SK-N-SH treated with all-trans-retinoic acid at 6 μM for 48 hours (cell line): ENCODE measurements at regions not wholly inside any gene's neighbourhood (a gene's known extent, or its start where the extent isn't known, plus 50 kb on each side); places are given as distances from the start of the nearest gene placed in this dataset.

Experiments used
- ATAC-seq: fragments of 200-7000 bp; cut with Tn5 transposase; 3 replicates; pipeline ENCODE4 v1.9.1; 2020; ENCODE audit warnings: mild to moderate bottlenecking, moderate library complexity
- ARNTL ChIP-seq: fragments of 450-650 bp; formaldehyde crosslinking; IDR thresholded peaks from 2 replicates; pipeline ENCODE4 v1.5.0; 2020; ENCODE audit warnings: low read depth, mild to moderate bottlenecking, moderate library complexity, borderline replicate concordance
- BACH2 ChIP-seq: fragments of 250-450 bp; sonication (Bioruptor Pico); IDR thresholded peaks from 2 replicates; pipeline ENCODE4 v1.9.0; 2021; ENCODE audit warnings: mild to moderate bottlenecking, borderline replicate concordance
- CSDC2 ChIP-seq: fragments of 250-450 bp; sonication (Bioruptor Pico); IDR thresholded peaks from 2 replicates; pipeline ENCODE4 v1.5.0; 2020; ENCODE audit warnings: mild to moderate bottlenecking, moderate library complexity
- ESRRG ChIP-seq: fragments of 250-450 bp; sonication (Bioruptor Pico); IDR thresholded peaks from 2 replicates; pipeline ENCODE4 v1.6.1; 2021; ENCODE audit warnings: mild to moderate bottlenecking
- ISL1 ChIP-seq: fragments of 250-450 bp; sonication (Bioruptor Pico); IDR thresholded peaks from 2 replicates; pipeline ENCODE4 v2.1.2; 2022; ENCODE audit warnings: mild to moderate bottlenecking, moderate library complexity
- OSR1 ChIP-seq: fragments of 250-450 bp; sonication (Bioruptor Pico); IDR thresholded peaks from 2 replicates; pipeline ENCODE4 v1.8.0; 2022; ENCODE audit warnings: moderate library complexity, mild to moderate bottlenecking, inconsistent platforms
- PPARA ChIP-seq: fragments of 250-450 bp; sonication (Bioruptor Pico); IDR thresholded peaks from 2 replicates; pipeline ENCODE4 v1.5.0; 2020; ENCODE audit warnings: mild to moderate bottlenecking, borderline replicate concordance
- RARB ChIP-seq: fragments of 250-450 bp; sonication (Bioruptor Pico); IDR thresholded peaks from 2 replicates; pipeline ENCODE4 v1.8.0; 2021; ENCODE audit warnings: mild to moderate bottlenecking, moderate library complexity
- SNAI2 ChIP-seq: fragments of 250-450 bp; sonication (Bioruptor Pico); IDR thresholded peaks from 2 replicates; pipeline ENCODE4 v1.5.0; 2020; ENCODE audit warnings: mild to moderate bottlenecking, moderate library complexity
- TCF4 ChIP-seq: fragments of 250-450 bp; sonication (Bioruptor Pico); IDR thresholded peaks from 2 replicates; pipeline ENCODE4 v1.8.0; 2021; ENCODE audit warnings: mild to moderate bottlenecking, moderate library complexity, borderline replicate concordance
- TOX ChIP-seq: fragments of 250-450 bp; sonication (Bioruptor Pico); IDR thresholded peaks from 2 replicates; pipeline ENCODE4 v1.8.0; 2021; ENCODE audit warnings: mild to moderate bottlenecking, moderate library complexity, borderline replicate concordance
- ZC3H10 ChIP-seq: fragments of 250-450 bp; sonication (Bioruptor Pico); IDR thresholded peaks from 2 replicates; pipeline ENCODE4 v1.5.1; 2021; ENCODE audit warnings: mild to moderate bottlenecking, moderate library complexity
- ZFP3 ChIP-seq: fragments of 250-450 bp; sonication (Bioruptor Pico); IDR thresholded peaks from 2 replicates; pipeline ENCODE4 v1.5.0; 2020; ENCODE audit warnings: mild to moderate bottlenecking, moderate library complexity
- ZNF565 ChIP-seq: fragments of 450-650 bp; formaldehyde crosslinking; conservative IDR thresholded peaks from 2 replicates; pipeline ENCODE4 v1.5.0; 2020; ENCODE audit warnings: low read depth, mild to moderate bottlenecking, moderate library complexity
- ZNF70 ChIP-seq: fragments of 450-650 bp; formaldehyde crosslinking; IDR thresholded peaks from 2 replicates; pipeline ENCODE4 v1.5.0; 2020; ENCODE audit warnings: mild to moderate bottlenecking, moderate library complexity
- ZNF8 ChIP-seq: fragments of 450-650 bp; formaldehyde crosslinking; IDR thresholded peaks from 2 replicates; pipeline ENCODE4 v1.5.0; 2020; ENCODE audit warnings: mild to moderate bottlenecking, moderate library complexity
- TF ChIP-seq, protein P1 (sequence below): fragments of 250-450 bp; sonication (Bioruptor Pico); IDR thresholded peaks from 2 replicates; pipeline ENCODE4 v1.5.1; 2021; ENCODE audit warnings: mild to moderate bottlenecking, moderate library complexity
- TF ChIP-seq, protein P2 (sequence below): fragments of 250-450 bp; sonication (Bioruptor Pico); IDR thresholded peaks from 2 replicates; pipeline ENCODE4 v1.5.1; 2020; ENCODE audit warnings: low read depth, mild to moderate bottlenecking, moderate library complexity
- TF ChIP-seq, protein P3 (sequence below): fragments of 250-450 bp; sonication (Bioruptor Pico); IDR thresholded peaks from 2 replicates; pipeline ENCODE4 v1.5.0; 2020; ENCODE audit warnings: mild to moderate bottlenecking, moderate library complexity
- TF ChIP-seq, protein P4 (sequence below): fragments of 250-450 bp; sonication (Bioruptor Pico); IDR thresholded peaks from 2 replicates; pipeline ENCODE4 v1.8.0; 2021; ENCODE audit warnings: low read depth, mild to moderate bottlenecking, moderate library complexity, borderline replicate concordance
- TF ChIP-seq, protein P5 (sequence below): fragments of 250-450 bp; sonication (Bioruptor Pico); IDR thresholded peaks from 2 replicates; pipeline ENCODE4 v1.8.0; 2020; ENCODE audit warnings: mild to moderate bottlenecking, moderate library complexity, borderline replicate concordance

DNA sequence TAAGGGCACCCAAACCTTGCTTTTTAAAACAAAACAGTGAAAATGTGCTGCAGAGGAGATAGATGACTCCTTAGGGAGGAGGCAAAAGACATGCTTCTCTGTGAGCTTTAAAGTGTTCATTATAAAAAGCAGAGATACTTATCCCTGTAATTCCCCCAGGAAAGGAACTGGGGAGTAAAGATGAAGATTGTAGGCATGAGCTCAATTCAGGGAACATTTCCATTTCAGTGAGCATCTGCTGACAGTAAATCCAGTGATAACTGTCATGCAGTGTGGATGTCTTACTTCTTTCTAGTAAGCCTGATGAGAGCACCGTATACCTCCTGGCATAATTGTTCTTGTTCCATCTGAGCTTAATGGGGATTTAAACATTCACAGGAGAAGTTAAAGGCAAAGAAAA, 1296.5 kb downstream of the MRPL39 start:
- ATAC-seq = no peak
- TF ChIP-seq SNAI2 (no peak), ARNTL (CRISPR knock-in tag) (no peak), ISL1 (CRISPR knock-in tag) (no peak), CSDC2 (no peak), ZFP3 (CRISPR knock-in tag) (no peak), ZNF70 (CRISPR knock-in tag) (no peak), ESRRG (CRISPR knock-in tag) (no peak), PPARA (CRISPR knock-in tag) (no peak), ZNF565 (CRISPR knock-in tag) (no peak)
- TF ChIP-seq, protein P1, sequence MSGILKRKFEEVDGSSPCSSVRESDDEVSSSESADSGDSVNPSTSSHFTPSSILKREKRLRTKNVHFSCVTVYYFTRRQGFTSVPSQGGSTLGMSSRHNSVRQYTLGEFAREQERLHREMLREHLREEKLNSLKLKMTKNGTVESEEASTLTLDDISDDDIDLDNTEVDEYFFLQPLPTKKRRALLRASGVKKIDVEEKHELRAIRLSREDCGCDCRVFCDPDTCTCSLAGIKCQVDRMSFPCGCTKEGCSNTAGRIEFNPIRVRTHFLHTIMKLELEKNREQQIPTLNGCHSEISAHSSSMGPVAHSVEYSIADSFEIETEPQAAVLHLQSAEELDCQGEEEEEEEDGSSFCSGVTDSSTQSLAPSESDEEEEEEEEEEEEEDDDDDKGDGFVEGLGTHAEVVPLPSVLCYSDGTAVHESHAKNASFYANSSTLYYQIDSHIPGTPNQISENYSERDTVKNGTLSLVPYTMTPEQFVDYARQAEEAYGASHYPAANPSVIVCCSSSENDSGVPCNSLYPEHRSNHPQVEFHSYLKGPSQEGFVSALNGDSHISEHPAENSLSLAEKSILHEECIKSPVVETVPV (CRISPR knock-in tag) = no peak
- TF ChIP-seq, protein P2, sequence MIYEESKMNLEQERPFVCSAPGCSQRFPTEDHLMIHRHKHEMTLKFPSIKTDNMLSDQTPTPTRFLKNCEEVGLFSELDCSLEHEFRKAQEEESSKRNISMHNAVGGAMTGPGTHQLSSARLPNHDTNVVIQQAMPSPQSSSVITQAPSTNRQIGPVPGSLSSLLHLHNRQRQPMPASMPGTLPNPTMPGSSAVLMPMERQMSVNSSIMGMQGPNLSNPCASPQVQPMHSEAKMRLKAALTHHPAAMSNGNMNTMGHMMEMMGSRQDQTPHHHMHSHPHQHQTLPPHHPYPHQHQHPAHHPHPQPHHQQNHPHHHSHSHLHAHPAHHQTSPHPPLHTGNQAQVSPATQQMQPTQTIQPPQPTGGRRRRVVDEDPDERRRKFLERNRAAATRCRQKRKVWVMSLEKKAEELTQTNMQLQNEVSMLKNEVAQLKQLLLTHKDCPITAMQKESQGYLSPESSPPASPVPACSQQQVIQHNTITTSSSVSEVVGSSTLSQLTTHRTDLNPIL = no peak

DNA sequence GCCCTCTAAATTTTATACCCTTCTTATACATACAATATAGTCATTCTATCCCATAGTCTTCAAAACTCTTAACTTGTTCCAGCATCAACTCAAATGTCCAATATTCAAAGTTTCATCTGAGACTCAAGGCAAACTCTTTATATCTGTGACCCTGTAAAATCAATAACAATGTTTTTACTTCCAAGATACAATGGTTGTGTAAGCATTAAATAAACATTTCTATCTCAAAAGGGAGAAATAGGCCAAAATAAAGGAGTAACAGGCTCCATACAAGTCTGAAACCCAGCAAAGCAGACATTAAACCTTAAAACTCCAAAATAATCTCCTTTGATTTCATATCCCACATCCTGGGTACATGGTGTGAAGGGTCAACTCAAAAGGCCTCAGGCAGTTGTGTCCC, 1299.1 kb downstream of the MRPL39 start:
- ATAC-seq = no peak
- TF ChIP-seq ZC3H10 (no peak), CSDC2 (no peak), ZNF70 (CRISPR knock-in tag) (no peak), OSR1 (no peak), PPARA (CRISPR knock-in tag) (no peak), ISL1 (CRISPR knock-in tag) (no peak), RARB (CRISPR knock-in tag) (no peak), TCF4 (CRISPR knock-in tag) (no peak), BACH2 (CRISPR knock-in tag) (no peak), TOX (CRISPR knock-in tag) (no peak)
- TF ChIP-seq, protein P1 (CRISPR knock-in tag) = no peak
- TF ChIP-seq, protein P3, sequence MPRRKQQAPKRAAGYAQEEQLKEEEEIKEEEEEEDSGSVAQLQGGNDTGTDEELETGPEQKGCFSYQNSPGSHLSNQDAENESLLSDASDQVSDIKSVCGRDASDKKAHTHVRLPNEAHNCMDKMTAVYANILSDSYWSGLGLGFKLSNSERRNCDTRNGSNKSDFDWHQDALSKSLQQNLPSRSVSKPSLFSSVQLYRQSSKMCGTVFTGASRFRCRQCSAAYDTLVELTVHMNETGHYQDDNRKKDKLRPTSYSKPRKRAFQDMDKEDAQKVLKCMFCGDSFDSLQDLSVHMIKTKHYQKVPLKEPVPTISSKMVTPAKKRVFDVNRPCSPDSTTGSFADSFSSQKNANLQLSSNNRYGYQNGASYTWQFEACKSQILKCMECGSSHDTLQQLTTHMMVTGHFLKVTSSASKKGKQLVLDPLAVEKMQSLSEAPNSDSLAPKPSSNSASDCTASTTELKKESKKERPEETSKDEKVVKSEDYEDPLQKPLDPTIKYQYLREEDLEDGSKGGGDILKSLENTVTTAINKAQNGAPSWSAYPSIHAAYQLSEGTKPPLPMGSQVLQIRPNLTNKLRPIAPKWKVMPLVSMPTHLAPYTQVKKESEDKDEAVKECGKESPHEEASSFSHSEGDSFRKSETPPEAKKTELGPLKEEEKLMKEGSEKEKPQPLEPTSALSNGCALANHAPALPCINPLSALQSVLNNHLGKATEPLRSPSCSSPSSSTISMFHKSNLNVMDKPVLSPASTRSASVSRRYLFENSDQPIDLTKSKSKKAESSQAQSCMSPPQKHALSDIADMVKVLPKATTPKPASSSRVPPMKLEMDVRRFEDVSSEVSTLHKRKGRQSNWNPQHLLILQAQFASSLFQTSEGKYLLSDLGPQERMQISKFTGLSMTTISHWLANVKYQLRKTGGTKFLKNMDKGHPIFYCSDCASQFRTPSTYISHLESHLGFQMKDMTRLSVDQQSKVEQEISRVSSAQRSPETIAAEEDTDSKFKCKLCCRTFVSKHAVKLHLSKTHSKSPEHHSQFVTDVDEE (CRISPR knock-in tag) = no peak
- TF ChIP-seq, protein P2 = no peak

DNA sequence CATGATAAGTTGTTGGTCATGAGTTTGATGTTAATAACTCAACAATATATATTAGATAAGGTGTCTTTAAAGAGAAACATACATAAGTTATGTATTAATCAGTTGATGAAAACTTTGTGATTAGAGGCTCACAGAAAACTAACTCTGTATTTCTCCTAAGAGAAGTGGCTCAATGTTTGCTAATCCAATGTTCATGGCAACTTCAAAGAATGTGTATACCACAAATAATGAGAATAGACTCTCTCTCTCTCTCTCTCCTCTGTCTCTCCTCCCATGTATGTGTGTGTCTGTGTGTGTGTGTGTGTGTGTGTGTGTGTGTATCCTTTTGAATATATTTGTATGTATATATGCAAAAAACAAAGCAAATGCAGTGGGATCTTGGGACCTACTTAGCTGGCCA, 1304.9 kb downstream of the MRPL39 start:
- no peak for ATAC-seq
- TF ChIP-seq, protein P4, sequence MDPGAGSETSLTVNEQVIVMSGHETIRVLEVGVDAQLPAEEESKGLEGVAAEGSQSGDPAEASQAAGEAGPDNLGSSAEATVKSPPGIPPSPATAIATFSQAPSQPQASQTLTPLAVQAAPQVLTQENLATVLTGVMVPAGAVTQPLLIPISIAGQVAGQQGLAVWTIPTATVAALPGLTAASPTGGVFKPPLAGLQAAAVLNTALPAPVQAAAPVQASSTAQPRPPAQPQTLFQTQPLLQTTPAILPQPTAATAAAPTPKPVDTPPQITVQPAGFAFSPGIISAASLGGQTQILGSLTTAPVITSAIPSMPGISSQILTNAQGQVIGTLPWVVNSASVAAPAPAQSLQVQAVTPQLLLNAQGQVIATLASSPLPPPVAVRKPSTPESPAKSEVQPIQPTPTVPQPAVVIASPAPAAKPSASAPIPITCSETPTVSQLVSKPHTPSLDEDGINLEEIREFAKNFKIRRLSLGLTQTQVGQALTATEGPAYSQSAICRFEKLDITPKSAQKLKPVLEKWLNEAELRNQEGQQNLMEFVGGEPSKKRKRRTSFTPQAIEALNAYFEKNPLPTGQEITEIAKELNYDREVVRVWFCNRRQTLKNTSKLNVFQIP (CRISPR knock-in tag) = no peak
- TF ChIP-seq TOX (CRISPR knock-in tag) = no peak
- TF ChIP-seq, protein P2 = no peak
- TF ChIP-seq, protein P1 (CRISPR knock-in tag) = no peak
- TF ChIP-seq TCF4 (CRISPR knock-in tag) = no peak
- TF ChIP-seq, protein P5, sequence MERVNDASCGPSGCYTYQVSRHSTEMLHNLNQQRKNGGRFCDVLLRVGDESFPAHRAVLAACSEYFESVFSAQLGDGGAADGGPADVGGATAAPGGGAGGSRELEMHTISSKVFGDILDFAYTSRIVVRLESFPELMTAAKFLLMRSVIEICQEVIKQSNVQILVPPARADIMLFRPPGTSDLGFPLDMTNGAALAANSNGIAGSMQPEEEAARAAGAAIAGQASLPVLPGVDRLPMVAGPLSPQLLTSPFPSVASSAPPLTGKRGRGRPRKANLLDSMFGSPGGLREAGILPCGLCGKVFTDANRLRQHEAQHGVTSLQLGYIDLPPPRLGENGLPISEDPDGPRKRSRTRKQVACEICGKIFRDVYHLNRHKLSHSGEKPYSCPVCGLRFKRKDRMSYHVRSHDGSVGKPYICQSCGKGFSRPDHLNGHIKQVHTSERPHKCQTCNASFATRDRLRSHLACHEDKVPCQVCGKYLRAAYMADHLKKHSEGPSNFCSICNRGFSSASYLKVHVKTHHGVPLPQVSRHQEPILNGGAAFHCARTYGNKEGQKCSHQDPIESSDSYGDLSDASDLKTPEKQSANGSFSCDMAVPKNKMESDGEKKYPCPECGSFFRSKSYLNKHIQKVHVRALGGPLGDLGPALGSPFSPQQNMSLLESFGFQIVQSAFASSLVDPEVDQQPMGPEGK (CRISPR knock-in tag) = no peak
- no peak for TF ChIP-seq OSR1
- no peak for TF ChIP-seq ARNTL (CRISPR knock-in tag)
- no peak for TF ChIP-seq RARB (CRISPR knock-in tag)
- TF ChIP-seq ESRRG (CRISPR knock-in tag) = no peak
- no peak for TF ChIP-seq SNAI2
- TF ChIP-seq ZNF8 (CRISPR knock-in tag) = no peak
- TF ChIP-seq ZC3H10 = no peak
- TF ChIP-seq BACH2 (CRISPR knock-in tag) = no peak
